ENCODE measurements at regions not wholly inside any gene's neighbourhood (a gene's known extent, or its start where the extent isn't known, plus 50 kb on each side); places are given as distances from the start of the nearest gene placed in this dataset.

DNA sequence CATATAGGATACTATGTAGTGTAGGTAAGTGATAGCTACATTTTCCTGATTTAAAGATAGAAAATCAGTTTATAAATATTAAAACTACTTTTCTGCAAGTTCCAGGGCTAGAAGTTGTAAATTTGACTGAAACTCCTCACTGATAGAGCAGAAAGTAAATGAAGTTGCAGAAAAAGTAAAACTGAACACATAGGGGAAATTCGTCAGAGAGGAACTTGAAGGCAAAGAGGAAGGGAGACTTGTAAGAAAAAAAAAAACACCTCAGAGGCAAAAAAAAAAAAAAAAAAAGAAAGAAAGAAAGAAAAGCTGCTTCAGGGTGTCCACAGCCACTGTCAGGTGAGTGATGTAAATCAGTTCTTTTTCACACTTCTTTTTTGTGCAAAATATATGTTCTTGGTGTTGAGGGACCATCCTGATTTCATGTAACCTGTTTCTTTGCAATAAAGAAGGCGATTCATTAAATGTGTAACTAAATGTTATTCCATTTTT, 336.2 kb upstream of the ZNF462 start:
- H3K27ac ChIP-seq = no peak overlapping the region
- DNase-seq = no peak
- intact Hi-C loops (cut with DNase I) = no loop called here
- no peaks in the 10 kb centered on the region for H3K27me3 ChIP-seq
- H3K4me3 ChIP-seq = no peak overlapping the region
- H3K9me3 ChIP-seq = peaks cover 0 to 2% (median 0%) of the 10 kb centered on the region in 3 donors
- 42 to 48% methylated on average over 2 of the region's 2 CpGs for whole genome bisulfite sequencing, 2 donors
- no peaks in the 10 kb centered on the region for H3K36me3 ChIP-seq (replicated peaks in 1 of 2; ENCODE audit: insufficient read depth in 1 of 2, low read depth in 2 of 2)
- ATAC-seq = no peak
- TF ChIP-seq POLR2A (IDR thresholded peaks at IDR 0.05) = no peak
- TF ChIP-seq, protein P1, sequence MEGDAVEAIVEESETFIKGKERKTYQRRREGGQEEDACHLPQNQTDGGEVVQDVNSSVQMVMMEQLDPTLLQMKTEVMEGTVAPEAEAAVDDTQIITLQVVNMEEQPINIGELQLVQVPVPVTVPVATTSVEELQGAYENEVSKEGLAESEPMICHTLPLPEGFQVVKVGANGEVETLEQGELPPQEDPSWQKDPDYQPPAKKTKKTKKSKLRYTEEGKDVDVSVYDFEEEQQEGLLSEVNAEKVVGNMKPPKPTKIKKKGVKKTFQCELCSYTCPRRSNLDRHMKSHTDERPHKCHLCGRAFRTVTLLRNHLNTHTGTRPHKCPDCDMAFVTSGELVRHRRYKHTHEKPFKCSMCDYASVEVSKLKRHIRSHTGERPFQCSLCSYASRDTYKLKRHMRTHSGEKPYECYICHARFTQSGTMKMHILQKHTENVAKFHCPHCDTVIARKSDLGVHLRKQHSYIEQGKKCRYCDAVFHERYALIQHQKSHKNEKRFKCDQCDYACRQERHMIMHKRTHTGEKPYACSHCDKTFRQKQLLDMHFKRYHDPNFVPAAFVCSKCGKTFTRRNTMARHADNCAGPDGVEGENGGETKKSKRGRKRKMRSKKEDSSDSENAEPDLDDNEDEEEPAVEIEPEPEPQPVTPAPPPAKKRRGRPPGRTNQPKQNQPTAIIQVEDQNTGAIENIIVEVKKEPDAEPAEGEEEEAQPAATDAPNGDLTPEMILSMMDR (IDR thresholded peaks at IDR 0.05) = no peak
- H3K4me1 ChIP-seq = no peaks in the 10 kb centered on the region

DNA sequence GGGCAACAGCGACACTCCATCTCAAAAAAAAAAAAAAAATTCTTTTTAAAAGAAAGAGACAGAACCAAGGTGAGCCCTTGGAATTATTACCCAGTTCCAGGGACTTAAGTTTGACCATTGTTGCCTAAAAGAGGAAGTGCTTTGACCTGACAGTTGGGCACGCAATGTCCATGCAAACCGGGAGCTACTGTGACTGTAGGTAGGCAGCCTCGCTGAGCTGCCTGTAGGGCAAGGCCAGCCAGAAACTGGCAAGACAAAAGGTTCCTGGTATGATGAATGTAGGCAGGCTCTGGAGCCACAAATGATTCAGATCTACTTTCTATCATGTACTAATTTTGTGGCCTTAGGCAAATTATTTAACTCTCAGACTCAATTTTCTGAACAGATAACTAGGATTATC, 334.8 kb upstream of the ZNF462 start:
- no peak overlapping the region for H3K27ac ChIP-seq
- H3K4me3 ChIP-seq = no peak overlapping the region
- intact Hi-C loops (cut with DNase I) = no loop called here
- no peaks in the 10 kb centered on the region for H3K9me3 ChIP-seq
- DNase-seq (no peak), ATAC-seq (no peak)
- 77% methylated on average over 4 of the region's 4 CpGs for WGBS, 2 donors
- TF ChIP-seq POLR2A (IDR thresholded peaks at IDR 0.05) = no peak
- TF ChIP-seq, protein P1 (IDR thresholded peaks at IDR 0.05) = no peak
- no peaks in the 10 kb centered on the region for H3K27me3 ChIP-seq
- H3K4me1 ChIP-seq = no peaks in the 10 kb centered on the region
- no peaks in the 10 kb centered on the region for H3K36me3 ChIP-seq (replicated peaks in 1 of 2; ENCODE audit: insufficient read depth in 1 of 2, low read depth in 2 of 2)

DNA sequence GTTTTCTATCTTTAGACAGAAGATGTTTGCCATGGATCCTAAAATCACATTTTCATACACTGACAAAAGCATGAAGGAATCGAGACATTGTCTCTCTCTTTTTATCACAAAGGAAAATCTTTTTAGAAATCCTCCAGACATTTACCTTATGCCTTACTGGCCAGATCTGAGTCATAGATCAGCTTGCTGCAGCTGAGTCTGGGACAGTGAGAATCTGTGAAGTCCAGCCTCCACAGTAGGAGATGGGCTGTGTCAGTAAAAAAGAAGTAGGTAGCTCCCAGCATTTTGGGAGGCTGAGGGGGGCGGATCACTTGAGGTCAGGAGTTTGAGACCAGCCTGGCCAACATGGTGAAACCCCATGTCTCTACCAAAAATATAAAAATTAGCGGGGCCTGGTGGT, 333.4 kb upstream of the ZNF462 start:
- WGBS, 2 donors = 65 to 66% methylated on average over 3 of the region's 3 CpGs
- intact Hi-C loops (cut with DNase I) = no loop called here
- H3K4me3 ChIP-seq = no peak overlapping the region
- H3K4me1 ChIP-seq = no peaks in the 10 kb centered on the region
- no peaks in the 10 kb centered on the region for H3K9me3 ChIP-seq
- H3K27me3 ChIP-seq = no peaks in the 10 kb centered on the region
- no peak overlapping the region for H3K27ac ChIP-seq
- no peak for ATAC-seq
- no peak for TF ChIP-seq POLR2A (IDR thresholded peaks at IDR 0.05)
- TF ChIP-seq, protein P1 (IDR thresholded peaks at IDR 0.05) = no peak
- no peak for DNase-seq
- H3K36me3 ChIP-seq (replicated peaks in 1 of 2; ENCODE audit: insufficient read depth in 1 of 2, low read depth in 2 of 2) = no peaks in the 10 kb centered on the region

DNA sequence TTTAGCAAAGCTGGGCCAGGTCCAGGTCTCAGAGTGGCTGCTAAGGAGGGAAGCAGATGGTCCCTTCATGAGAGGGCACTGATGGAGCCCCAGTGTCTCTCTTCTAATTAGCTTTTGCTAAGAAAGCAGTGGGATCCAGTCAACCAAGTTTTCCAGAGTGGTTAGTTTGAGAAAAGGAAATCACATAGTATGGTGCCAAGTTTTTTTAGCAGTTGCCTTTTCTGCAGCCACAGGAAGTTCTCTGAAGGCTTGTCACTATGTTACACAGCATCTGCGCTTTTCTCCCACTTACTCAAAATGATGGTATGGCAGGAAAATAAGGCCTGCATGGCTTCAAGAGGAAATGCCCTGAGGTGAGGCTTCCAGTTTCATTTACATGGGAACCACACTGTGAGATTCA, 331.5 kb upstream of the ZNF462 start:
- no peaks in the 10 kb centered on the region for H3K4me1 ChIP-seq
- no peaks in the 10 kb centered on the region for H3K9me3 ChIP-seq
- intact Hi-C loops (cut with DNase I) = no loop called here
- H3K27me3 ChIP-seq = no peaks in the 10 kb centered on the region
- WGBS, 2 donors = 71 to 83% methylated on average over 1 of the region's 1 CpG
- TF ChIP-seq, protein P1 (IDR thresholded peaks at IDR 0.05) = no peak
- no peak for TF ChIP-seq POLR2A (IDR thresholded peaks at IDR 0.05)
- no peaks in the 10 kb centered on the region for H3K36me3 ChIP-seq (replicated peaks in 1 of 2; ENCODE audit: insufficient read depth in 1 of 2, low read depth in 2 of 2)
- DNase-seq (no peak), ATAC-seq (no peak)
- H3K27ac ChIP-seq = no peak overlapping the region
- no peak overlapping the region for H3K4me3 ChIP-seq

DNA sequence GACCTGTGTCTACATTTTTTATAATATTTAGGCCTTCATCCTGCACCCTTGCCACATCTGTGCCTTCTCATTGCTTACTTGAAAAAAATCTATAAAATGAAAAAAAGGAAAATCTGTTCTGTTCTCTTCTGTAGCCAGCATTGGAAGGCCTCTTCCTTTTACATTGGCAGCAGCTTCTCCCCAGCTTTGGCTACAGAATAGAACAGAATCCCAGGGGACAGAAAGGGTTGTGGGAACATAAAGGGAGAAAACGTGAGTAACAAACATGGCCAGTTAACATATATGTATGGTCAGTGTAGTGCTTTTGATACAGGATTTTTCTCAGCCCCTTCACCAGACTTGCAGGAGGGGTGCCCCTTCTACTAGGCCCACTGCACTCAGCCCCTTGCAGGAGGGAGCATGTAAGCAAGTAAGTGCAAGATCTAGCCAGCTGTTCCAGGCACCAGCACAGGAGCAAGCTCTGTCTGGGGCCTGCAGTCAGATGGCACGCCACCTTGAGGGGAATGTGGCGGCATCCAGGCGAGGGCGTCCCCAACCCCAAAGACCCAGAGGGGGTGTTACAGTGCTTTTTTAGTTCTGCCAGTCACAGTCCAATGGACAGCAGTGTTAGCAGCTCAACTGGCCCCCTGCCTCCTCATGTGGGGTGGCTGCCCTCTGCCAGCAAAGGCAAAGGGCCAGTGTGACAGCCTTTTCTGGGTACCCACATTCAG, 330.5 kb upstream of the ZNF462 start:
- Histone ChIP-seq H3K36me3 (replicated peaks in 1 of 2; ENCODE audit: insufficient read depth in 1 of 2, low read depth in 2 of 2) (no peaks in the 10 kb centered on the region), H3K4me1 (no peaks in the 10 kb centered on the region), H3K9me3 (no peaks in the 10 kb centered on the region), H3K27me3 (no peaks in the 10 kb centered on the region), H3K27ac (no peak overlapping the region), H3K4me3 (no peak overlapping the region)
- ATAC-seq = no peak
- intact Hi-C loops (cut with DNase I) = no loop called here
- no peak for TF ChIP-seq POLR2A (IDR thresholded peaks at IDR 0.05)
- TF ChIP-seq, protein P1 (IDR thresholded peaks at IDR 0.05) = no peak
- WGBS, 2 donors = 50 to 79% methylated on average over 1 to 5 of the region's 5 CpGs
- no peak for DNase-seq
